ENCODE measurements at regions not wholly inside any gene's neighbourhood (a gene's known extent, or its start where the extent isn't known, plus 50 kb on each side); places are given as distances from the start of the nearest gene placed in this dataset.
"Not testable (repeated sequence)": the region's sequence is repeated elsewhere in the genome, so short reads cannot be mapped to it uniquely, and the experiment has no call there.

- no peak overlapping the region for H3K27ac Mint-ChIP-seq
- H3K9me3 Mint-ChIP-seq = no peaks in the 10 kb centered on the region
- H3K4me3 Mint-ChIP-seq = no peak overlapping the region
- H3K36me3 Mint-ChIP-seq = no peaks in the 10 kb centered on the region
- peaks cover 11% of the 10 kb centered on the region for H3K27me3 Mint-ChIP-seq
- no peak for DNase-seq
- H3K4me1 Mint-ChIP-seq = no peaks in the 10 kb centered on the region
Observed at GRCh38 chr2:194896871-194897270, 760.2 kb upstream of the SLC39A10 start.

GRCh38 chr2:194883711-194884110 lies 773.3 kb upstream of the SLC39A10 start:
- H3K36me3 Mint-ChIP-seq = no peaks in the 10 kb centered on the region
- H3K4me3 Mint-ChIP-seq = no peak overlapping the region
- no peaks in the 10 kb centered on the region for H3K4me1 Mint-ChIP-seq
- H3K9me3 Mint-ChIP-seq = no peaks in the 10 kb centered on the region
- no peak overlapping the region for H3K27ac Mint-ChIP-seq
- H3K27me3 Mint-ChIP-seq = peaks cover 5% of the 10 kb centered on the region
- no peak for DNase-seq

GRCh38 chr2:194870974-194871535 lies 786.0 kb upstream of the SLC39A10 start:
- Mint-ChIP-seq H3K36me3 (no peaks in the 10 kb centered on the region), H3K4me1 (peaks cover 2% of the 10 kb centered on the region), H3K27me3 (no peaks in the 10 kb centered on the region), H3K4me3 (no peak overlapping the region), H3K9me3 (no peaks in the 10 kb centered on the region), H3K27ac (no peak overlapping the region)
- no peak for DNase-seq

GRCh38 chr2:194867328-194867727 lies 789.7 kb upstream of the SLC39A10 start:
- peaks cover 2% of the 10 kb centered on the region for H3K4me1 Mint-ChIP-seq
- DNase-seq = no peak

GRCh38 chr2:194854941-194855340 lies 802.1 kb upstream of the SLC39A10 start:
- H3K27me3 Mint-ChIP-seq = no peaks in the 10 kb centered on the region
- no peak overlapping the region for H3K4me3 Mint-ChIP-seq

More at GRCh38 chr2:194867328-194867727, 789.7 kb upstream of the SLC39A10 start:
- H3K4me3 Mint-ChIP-seq = no peak overlapping the region
- no peaks in the 10 kb centered on the region for H3K27me3 Mint-ChIP-seq
- no peaks in the 10 kb centered on the region for H3K36me3 Mint-ChIP-seq
- no peak overlapping the region for H3K27ac Mint-ChIP-seq
- H3K9me3 Mint-ChIP-seq = no peaks in the 10 kb centered on the region

GRCh38 chr2:194842871-194843270 lies 814.2 kb upstream of the SLC39A10 start:
- H3K4me1 Mint-ChIP-seq = no peaks in the 10 kb centered on the region
- H3K36me3 Mint-ChIP-seq = no peaks in the 10 kb centered on the region
- no peak for DNase-seq
- H3K9me3 Mint-ChIP-seq = no peaks in the 10 kb centered on the region
- no peaks in the 10 kb centered on the region for H3K27me3 Mint-ChIP-seq
- H3K4me3 Mint-ChIP-seq = no peak overlapping the region
- no peak overlapping the region for H3K27ac Mint-ChIP-seq

More at GRCh38 chr2:194854941-194855340, 802.1 kb upstream of the SLC39A10 start:
- no peak for DNase-seq
- no peaks in the 10 kb centered on the region for H3K9me3 Mint-ChIP-seq
- H3K27ac Mint-ChIP-seq = no peak overlapping the region
- H3K4me1 Mint-ChIP-seq = no peaks in the 10 kb centered on the region
- H3K36me3 Mint-ChIP-seq = no peaks in the 10 kb centered on the region

GRCh38 chr2:194834371-194834770 lies 822.7 kb upstream of the SLC39A10 start:
- H3K4me3 Mint-ChIP-seq, H3K27me3 Mint-ChIP-seq, H3K36me3 Mint-ChIP-seq, H3K27ac Mint-ChIP-seq, DNase-seq, H3K9me3 Mint-ChIP-seq, H3K4me1 Mint-ChIP-seq: not testable (repeated sequence)

- no peaks in the 10 kb centered on the region for H3K36me3 Mint-ChIP-seq
- no peaks in the 10 kb centered on the region for H3K27me3 Mint-ChIP-seq
- H3K27ac Mint-ChIP-seq = no peak overlapping the region
- no peaks in the 10 kb centered on the region for H3K9me3 Mint-ChIP-seq
- H3K4me3 Mint-ChIP-seq = no peak overlapping the region
- no peak for DNase-seq
- no peaks in the 10 kb centered on the region for H3K4me1 Mint-ChIP-seq
Observed at GRCh38 chr2:194826241-194826640, 830.8 kb upstream of the SLC39A10 start.

GRCh38 chr2:194824450-194824849 lies 832.6 kb upstream of the SLC39A10 start:
- no peaks in the 10 kb centered on the region for H3K27me3 Mint-ChIP-seq
- no peak overlapping the region for H3K4me3 Mint-ChIP-seq
- DNase-seq = no peak
- H3K36me3 Mint-ChIP-seq = no peaks in the 10 kb centered on the region
- no peaks in the 10 kb centered on the region for H3K9me3 Mint-ChIP-seq
- H3K27ac Mint-ChIP-seq = no peak overlapping the region
- no peaks in the 10 kb centered on the region for H3K4me1 Mint-ChIP-seq

- Mint-ChIP-seq H3K36me3 (no peaks in the 10 kb centered on the region), H3K27me3 (no peaks in the 10 kb centered on the region), H3K4me3 (no peak overlapping the region), H3K4me1 (no peaks in the 10 kb centered on the region), H3K9me3 (no peaks in the 10 kb centered on the region), H3K27ac (no peak overlapping the region)
- DNase-seq = no peak
Observed at GRCh38 chr2:194822657-194823056, 834.4 kb upstream of the SLC39A10 start.

GRCh38 chr2:194822097-194822496 lies 834.9 kb upstream of the SLC39A10 start:
- Mint-ChIP-seq H3K27me3 (no peaks in the 10 kb centered on the region), H3K9me3 (no peaks in the 10 kb centered on the region), H3K27ac (no peak overlapping the region)

GRCh38 chr2:194819367-194819766 lies 837.7 kb upstream of the SLC39A10 start:
- no peak overlapping the region for H3K4me3 Mint-ChIP-seq
- no peaks in the 10 kb centered on the region for H3K9me3 Mint-ChIP-seq
- no peak overlapping the region for H3K27ac Mint-ChIP-seq
- DNase-seq = no peak
- H3K27me3 Mint-ChIP-seq = no peaks in the 10 kb centered on the region
- no peaks in the 10 kb centered on the region for H3K4me1 Mint-ChIP-seq
- H3K36me3 Mint-ChIP-seq = no peaks in the 10 kb centered on the region

More at GRCh38 chr2:194822097-194822496, 834.9 kb upstream of the SLC39A10 start:
- DNase-seq = no peak
- no peaks in the 10 kb centered on the region for H3K36me3 Mint-ChIP-seq
- no peak overlapping the region for H3K4me3 Mint-ChIP-seq
- no peaks in the 10 kb centered on the region for H3K4me1 Mint-ChIP-seq

- Mint-ChIP-seq H3K9me3 (peaks cover 1% of the 10 kb centered on the region), H3K27me3 (no peaks in the 10 kb centered on the region), H3K36me3 (no peaks in the 10 kb centered on the region)
Observed at GRCh38 chr2:194815475-194815874, 841.6 kb upstream of the SLC39A10 start.

GRCh38 chr2:194802589-194802988 lies 854.4 kb upstream of the SLC39A10 start:
- Mint-ChIP-seq H3K4me1 (no peaks in the 10 kb centered on the region), H3K4me3 (no peak overlapping the region), H3K9me3 (peaks cover 6% of the 10 kb centered on the region), H3K36me3 (no peaks in the 10 kb centered on the region), H3K27me3 (no peaks in the 10 kb centered on the region), H3K27ac (no peak overlapping the region)
- DNase-seq = no peak

More at GRCh38 chr2:194815475-194815874, 841.6 kb upstream of the SLC39A10 start:
- Mint-ChIP-seq H3K4me1 (no peaks in the 10 kb centered on the region), H3K4me3 (no peak overlapping the region), H3K27ac (no peak overlapping the region)
- DNase-seq = no peak

- H3K27me3 Mint-ChIP-seq, H3K4me1 Mint-ChIP-seq, H3K27ac Mint-ChIP-seq: not testable (repeated sequence)
Observed at GRCh38 chr2:194787071-194787470, 870.0 kb upstream of the SLC39A10 start.

GRCh38 chr2:194771394-194771793 lies 885.6 kb upstream of the SLC39A10 start:
- not testable (repeated sequence) for DNase-seq, H3K9me3 Mint-ChIP-seq, H3K36me3 Mint-ChIP-seq, H3K27ac Mint-ChIP-seq, H3K4me1 Mint-ChIP-seq, H3K27me3 Mint-ChIP-seq, H3K4me3 Mint-ChIP-seq

More at GRCh38 chr2:194787071-194787470, 870.0 kb upstream of the SLC39A10 start:
- not testable (repeated sequence) for DNase-seq, H3K4me3 Mint-ChIP-seq, H3K9me3 Mint-ChIP-seq, H3K36me3 Mint-ChIP-seq
